GM19239 (cell line): ENCODE measurements at regions not wholly inside any gene's neighbourhood (a gene's known extent, or its start where the extent isn't known, plus 50 kb on each side); places are given as distances from the start of the nearest gene placed in this dataset.

ENCODE experiments used
- DNase-seq: peaks from one replicate; pipeline ENCODE4 v3.0.0; 2011; ENCODE audit warnings: low spot score; ENCODE audit not compliant: insufficient read length
- FAIRE-seq: peaks from 2 replicates; lab custom pipeline; 2011; peaks lifted over from hg19 to GRCh38; lab: Jason Lieb, UNC

DNA sequence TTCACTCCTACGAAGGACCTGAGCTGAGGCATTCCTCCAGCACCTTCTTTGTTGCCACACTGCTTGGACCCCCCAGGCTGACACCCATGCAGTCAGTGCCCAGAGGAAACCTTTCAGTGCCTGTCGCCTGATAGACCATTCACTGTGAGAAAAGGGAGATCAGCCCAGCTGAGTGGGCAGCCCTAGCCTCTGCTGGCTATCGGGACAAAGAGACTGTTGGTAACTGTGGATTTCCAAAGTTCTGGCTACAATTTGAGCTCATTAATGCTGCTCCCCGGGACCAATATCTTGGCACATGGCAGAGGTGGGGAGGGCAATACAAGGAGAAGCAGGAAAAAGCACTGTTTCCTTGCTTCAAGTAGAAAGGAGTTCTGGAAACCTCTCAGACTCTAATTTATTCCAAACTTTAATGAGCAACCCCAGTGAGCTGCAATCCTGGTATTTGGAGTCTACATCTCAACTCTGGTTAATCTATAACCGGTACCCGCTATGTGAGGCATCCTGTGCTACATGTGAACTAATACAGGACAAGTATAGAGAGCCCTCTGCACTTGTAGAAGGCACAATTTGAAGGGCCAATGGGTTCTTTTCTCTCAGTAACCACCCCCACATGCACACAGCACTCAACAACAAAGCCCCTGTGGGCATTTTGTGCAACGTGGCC, 200.7 kb upstream of the NCAM1 start:
- no peak for FAIRE-seq
- DNase-seq, result no peak

DNA sequence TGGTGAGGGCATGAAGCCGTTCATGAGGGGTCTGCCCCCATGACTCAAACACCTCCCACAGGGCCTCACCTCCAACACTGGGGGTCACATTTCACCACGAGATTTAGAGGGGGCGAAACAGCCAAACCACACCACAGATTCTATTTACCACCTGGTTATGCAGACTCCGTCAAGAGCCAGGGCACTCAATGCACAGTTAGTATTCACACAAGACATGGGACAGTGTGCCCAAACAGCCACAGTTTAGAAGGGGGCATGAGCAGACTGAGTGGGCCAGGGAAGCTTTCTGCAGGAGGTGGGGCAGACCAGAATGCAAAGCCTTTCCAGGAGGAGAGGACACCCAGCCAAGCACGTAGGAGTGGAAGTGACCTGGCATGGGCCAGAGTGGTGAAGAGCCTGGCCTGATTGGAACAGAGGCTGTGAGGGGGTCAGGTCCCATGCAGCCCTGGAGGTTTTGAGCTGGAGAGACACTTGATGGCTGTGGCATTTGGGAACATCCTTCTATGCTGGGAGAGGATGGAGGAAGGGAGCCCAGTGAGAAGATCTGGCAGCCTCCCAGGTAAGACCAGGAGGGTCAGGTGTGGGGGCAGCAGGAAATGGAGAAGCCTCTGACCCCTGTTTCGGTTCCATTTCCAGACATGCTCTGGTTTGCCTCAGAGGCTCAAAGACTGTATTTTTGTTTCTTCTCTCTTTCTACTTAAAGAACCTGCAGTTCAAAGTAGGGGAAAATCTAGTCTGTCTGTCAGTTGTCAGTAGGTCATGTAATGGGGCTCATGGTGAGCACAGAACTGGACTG, 199.1 kb upstream of the NCAM1 start:
- DNase-seq, result no peak
- FAIRE-seq, result no peak

DNA sequence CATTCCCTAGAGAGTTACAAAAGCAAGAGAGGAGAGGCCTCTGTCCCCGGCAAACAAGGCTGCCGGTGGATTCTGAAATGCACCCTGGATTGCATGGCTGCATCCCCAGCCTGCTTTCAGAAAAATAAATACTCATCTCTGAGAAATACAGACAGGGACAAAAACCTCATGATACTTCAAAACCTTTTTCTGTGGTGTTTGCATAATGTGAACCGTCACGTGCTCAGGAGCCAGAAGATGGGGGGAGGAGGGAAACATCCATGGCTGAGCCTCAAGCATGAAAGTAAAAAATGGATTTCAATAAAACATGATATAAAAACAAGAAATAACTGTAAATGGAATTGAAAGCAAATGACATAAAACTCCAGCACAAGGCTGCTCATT, 198.5 kb upstream of the NCAM1 start:
- FAIRE-seq, result no peak
- no peak for DNase-seq

DNA sequence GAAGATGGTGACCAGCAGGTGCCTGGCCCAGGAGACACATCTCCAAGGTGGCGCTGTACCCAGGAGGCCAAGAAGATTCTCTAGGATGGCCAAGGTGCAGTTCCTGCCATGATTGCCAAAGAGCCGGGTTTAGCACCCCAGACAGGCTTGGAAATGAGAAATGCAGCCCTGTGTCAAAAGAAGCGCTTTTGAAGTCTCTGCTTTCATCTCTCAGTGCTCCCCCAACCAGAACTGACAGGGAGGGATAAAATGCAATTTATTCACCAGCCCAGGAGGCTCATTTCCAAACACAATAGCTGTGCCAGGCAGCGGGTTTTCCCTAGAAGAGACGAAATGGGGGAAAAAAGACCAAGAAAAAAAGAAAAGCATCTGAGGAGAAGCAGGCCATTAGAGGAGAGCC, 195.9 kb upstream of the NCAM1 start:
- no peak for DNase-seq
- no peak for FAIRE-seq

DNA sequence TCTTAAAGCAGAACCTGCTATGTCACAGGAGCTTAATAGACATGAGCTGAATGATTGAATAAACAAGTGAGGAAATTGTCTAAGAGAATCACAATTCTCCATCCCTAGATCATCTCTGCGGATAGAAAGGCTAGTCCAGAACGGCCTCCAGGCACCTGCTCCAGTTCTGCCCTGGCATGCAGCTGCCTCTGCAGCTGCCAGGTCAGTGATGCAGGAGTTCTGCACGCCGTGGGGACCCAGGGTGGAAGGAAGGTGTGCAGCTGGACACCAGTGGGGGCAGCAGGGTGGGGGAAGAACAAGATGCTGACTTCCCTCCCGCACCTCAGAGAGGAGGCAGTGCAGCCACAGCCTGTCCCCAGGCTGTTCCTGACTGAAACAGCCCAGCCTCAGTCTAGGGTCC, 192.1 kb upstream of the NCAM1 start:
- FAIRE-seq, result no peak
- no peak for DNase-seq

DNA sequence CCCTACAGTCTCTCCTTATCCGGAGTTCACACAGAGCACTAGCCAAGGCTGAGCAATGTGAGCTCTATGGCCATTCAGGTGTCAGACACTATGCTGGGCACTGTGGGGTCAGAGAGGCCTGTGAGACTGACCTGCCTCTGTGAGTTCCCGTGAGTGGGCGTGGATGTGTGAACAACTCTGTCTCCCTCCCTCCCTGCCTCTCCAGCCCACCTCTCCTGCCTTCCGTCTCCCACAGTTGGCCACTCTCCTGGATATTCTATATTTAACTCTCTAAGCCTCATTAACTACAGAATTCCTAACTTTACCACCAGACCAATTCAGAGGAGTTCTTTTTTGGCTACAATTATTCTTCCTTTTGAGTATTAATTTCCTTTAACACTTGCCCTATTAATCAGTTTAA, 191.6 kb upstream of the NCAM1 start:
- FAIRE-seq, result no peak
- DNase-seq, result no peak

DNA sequence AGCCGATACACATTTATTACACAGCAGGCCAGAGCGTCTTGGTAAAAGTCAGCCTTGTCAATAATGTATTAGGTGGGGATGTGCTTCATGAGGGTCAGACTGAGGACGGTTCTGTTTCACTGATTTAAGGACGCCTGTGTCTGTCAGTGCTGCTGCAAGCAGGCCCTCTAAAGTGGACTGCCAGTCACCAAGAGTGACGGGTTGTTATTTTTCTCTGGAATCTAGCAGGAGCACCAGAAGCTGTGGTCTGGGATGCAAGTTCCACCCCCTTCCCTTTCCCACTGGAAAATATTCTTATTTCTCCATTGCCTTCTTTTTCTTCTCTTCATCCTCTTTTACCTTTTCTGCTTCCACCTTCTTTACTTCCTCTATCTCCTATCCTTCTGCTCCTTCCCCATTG, 191.2 kb upstream of the NCAM1 start:
- DNase-seq (no peak), FAIRE-seq (no peak)

DNA sequence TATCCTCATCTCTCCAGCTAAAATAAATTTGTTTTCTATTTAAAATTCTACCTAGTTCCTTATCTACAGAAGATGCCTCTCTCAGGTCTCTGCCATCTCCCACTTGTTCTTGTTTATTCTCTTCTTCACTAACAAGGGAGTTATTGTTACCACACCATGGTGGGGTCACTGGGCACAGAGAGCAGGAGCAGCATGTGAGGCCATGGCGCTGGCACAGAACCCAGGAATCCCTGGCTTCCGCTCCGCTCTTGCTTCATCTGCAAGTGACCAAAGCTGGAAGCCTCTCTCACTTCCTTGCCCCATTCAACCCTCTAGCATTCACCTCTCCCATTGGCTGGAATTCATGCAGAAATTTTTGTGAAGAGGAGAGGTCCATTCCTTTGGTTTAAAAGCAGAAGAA, 190.7 kb upstream of the NCAM1 start:
- no peak for FAIRE-seq
- no peak for DNase-seq

DNA sequence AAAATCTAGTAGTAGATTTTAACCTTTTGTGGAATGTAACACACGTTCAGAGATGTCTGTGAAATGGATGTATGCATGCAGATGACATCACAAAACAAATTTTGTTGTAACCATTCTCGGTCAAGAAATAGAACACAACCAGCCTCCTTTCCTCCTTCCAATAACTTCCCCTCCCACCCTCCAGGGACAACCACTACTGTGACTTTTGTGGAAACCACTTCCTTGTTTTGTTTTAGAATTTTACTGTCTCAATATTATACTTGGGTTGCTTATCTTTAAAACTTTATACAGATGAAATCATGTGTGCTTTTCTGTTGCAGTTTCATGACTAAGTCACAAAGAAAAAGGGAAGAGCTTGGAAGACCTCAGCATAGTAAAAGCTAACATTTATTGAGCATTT, 189.4 kb upstream of the NCAM1 start:
- DNase-seq (no peak), FAIRE-seq (no peak)

DNA sequence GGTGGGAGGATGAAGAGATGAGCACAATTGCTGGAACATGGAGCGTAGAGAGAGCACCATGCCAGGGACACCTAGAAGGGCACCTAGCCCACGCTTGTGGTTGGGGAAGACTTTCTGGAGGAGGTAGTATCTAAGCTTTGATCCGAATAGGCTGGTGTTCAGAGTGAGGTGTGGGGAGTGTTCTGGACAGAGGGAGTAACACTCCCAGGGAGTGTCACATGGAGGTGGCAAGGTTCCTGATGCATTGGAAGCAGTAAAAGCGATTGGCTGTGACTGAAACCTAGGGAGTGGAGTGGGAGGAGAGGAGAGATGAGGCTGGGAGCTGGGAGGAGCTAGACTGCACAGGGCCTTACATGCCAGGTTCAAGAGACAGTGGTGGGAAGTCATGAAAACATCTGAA, 188.0 kb upstream of the NCAM1 start:
- DNase-seq (no peak), FAIRE-seq (no peak)

DNA sequence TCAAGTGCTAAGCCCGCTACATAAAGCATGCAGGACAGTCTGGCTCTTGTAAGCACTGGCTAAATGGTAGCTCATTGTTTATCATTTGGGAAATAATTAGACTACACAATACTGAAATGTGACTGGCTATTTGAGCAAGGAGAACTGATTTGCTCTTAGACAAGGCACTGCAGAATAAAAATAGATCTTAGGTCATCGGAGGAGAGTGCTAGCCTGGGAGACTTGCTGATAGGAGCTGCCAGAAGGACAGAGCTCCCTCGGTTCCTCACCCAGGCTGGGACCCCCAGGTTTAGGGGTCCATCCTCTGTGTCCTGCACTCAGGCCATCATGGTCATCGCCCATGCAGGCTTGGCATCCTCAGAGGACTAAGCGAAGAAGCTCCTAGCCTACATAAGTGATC, 184.4 kb upstream of the NCAM1 start:
- DNase-seq (no peak), FAIRE-seq (no peak)

DNA sequence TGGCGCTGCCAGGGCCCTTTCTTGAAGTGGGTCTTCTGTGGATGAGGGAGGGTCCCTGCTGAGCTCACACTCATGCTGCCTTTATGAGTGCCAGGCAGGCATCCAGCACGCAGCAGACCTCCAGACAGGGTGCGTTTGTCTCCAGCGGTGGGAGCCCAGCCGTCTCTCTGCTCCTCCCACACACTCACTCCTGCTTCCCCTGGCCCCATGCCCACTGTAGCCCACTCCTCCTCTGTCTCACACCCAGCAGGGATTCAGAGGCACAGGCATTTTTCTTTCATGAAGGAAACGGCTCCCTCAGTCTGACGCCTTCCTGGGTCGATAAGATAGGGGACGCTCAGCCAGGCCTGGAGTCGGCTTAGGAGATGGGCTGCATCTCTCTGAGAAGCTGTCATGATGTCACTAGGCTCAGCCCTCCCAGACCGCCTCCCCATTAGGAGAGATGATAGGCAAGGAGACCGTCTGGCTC, 183.9 kb upstream of the NCAM1 start:
- DNase-seq (no peak), FAIRE-seq (no peak)

DNA sequence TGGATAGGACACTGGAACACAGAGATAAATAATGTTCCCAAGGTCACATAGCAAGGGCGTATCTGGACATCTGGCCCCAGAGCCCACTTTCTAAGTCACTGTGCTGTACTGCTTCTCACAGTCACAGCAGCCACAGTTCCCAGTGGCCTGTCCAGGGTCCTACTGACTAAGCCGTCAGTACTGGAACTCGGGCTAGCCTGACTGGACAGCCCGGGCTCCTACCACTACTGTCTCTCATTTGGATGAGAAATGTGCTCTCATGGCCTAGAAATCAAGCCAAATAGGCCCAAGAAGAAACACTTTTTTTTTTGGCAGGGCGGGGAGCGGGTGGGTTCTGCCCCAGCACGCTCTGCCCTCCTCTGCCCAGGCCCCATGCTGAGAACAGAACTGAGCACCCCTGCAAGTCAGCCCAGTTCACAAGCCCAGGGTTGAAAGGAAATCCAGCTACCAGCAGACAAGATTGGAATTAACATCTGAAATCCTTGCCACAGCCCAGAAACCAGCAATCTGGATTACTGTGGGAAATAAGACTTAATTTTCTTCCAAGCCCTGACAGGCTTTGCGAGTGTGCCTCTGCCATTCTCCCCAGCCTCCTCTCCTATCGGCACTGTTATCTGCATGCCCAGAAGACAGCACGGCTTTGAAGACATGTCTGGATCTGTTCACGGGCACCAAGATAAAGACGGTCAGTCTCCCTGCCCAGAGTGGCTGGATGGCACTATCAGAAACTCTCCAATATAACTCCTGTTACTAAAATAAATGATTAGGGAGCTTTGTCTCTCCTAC, 182.9 kb upstream of the NCAM1 start:
- FAIRE-seq, result no peak
- no peak for DNase-seq

DNA sequence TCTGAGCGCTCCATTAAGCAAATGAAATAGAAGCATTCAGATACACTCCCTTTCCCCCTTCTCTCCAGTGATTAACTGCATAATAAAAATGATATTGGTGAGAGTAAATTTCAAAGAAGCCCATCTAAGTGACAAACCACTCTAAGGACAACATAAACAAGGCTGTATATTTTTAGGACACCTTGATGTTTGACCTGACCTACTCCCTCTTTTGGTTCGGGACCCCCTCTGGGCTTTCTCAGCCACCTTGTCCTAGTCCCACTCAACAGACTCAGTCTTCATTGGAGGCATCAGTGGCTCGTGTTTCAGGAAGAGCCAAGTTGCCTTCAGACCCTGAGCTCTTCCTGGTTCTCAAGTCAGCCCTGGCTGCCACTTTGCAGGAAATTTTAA, 182.3 kb upstream of the NCAM1 start:
- DNase-seq (no peak), FAIRE-seq (no peak)

DNA sequence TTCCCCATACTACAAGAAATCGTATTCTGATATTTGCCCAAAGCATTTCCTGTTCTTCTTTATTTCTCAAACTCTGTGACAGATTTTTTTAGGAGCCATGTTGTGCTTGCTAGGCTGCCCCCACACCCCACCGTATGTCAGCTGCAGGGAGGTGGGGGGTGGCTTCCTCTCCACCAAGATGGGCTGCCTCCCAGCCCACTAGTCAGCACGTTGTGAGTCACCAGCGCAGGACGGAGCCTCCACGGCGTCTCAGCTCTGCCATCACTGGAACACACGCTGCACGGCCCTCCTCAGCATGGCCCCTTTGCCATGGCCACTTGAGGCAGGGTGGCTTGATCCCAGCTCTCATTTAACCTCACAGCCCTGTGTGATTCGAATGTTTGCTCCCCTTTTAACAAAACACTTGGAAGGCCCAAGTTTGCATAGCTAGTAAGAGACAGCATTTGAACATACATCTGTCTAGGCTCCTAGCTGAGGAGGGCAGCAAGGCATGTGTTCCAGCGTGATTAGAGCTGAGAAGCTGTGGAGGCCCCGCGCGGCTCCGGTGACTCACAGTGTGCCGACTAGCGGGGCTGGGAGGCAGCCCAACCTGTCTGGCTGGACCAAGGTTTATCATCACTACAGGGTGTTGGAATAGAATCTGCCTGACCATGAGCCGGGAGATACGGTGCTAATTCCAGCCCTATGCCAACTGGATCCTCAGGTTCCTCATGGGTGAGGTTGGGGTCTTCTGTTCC, 180.7 kb upstream of the NCAM1 start:
- DNase-seq, result no peak
- no peak for FAIRE-seq

DNA sequence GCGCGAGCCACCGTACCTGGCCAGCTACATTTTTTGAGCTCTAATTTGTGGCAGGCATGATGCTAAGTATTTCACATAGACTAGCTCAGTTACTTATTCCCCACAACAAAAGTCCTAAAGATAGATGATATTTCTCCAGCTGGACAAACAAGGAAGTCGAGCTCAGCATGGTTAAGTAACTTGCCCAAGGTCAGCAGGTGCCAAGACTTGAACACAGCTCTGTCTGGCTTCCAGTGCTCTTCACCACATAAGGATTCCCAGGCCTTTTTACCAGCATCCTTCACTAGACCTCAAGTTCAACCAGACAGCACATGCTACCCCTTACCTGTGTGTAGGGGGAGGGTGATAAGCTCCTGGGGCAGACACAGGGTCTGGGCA, 177.3 kb upstream of the NCAM1 start:
- no peak for FAIRE-seq

DNA sequence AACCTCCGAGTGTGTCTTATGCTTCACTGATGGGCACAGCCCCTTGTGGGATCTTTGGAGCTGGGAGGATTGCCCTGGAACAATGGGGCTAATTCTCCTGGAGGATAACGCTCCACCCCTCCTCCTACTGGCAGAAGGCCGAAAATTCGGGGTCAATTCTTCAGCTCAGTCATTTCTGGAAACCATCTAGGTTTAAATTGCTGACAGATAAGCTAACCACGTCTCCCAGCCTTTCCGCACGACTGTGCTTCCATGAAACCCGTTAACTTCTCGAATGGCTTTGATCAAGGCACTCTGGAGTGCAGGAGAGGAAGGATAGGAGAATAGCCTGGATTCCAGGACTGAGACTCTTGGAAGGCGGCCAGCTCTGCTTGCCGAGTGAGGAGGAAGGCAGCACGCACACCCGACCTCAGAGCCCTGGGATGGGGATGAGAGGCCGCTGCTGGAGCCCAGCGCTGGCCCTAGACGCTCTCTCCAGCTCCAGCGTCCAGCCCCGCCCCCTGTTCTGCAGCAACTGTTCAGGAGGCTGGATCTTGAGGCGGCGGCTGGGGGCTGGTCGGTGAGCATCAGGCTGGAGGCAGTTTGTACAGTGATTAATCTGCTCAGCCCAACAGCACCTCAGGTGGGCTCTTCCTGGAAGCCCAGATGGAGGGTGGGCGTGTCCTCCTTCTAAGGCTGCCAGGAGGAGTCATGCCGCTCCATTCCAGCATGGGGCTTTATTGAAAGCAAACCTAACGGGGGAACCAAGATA, 176.7 kb upstream of the NCAM1 start:
- no peak for FAIRE-seq
- DNase-seq, result no peak

More for the DNA sequence above, 177.3 kb upstream of the NCAM1 start:
- DNase-seq, result no peak

DNA sequence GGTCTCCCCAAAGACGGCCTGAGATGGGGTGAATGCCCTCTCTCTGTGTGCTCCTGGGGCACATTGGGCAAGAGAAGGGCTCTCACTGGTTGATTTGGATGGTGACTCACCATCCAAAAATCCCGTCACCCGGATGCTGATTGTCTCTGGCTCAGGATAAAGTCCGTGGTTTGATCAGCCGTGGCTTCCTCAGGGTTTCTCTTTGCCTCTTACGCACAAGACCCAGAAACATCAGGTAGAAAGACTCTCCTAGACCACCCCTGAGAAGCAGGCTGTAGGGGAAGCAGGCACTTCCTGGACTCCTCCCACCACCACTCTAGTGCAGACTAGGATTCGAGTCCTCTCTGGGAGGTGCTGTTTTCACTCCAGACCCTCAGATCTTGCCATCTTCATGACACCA, 176.1 kb upstream of the NCAM1 start:
- FAIRE-seq (no peak), DNase-seq (no peak)

DNA sequence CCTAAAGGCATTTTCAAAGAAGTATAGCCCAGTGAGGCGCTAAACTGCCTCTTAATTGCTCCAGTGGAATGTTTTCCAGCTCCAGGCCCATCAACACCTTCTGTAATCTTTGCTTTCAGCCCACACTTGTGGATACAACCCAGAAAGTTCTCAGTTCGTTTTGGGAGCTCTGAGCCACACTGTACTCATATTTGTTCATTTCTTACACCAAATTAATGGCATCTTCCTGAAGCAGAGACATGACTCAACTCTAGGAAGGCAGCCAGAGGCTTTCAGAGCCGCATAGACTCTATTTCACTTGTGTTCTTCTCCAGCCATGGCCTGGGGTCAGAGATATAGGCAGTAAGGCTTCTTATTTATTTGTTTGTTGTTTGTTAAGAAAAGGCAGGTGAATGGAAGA, 175.5 kb upstream of the NCAM1 start:
- FAIRE-seq, result no peak
- DNase-seq, result no peak

DNA sequence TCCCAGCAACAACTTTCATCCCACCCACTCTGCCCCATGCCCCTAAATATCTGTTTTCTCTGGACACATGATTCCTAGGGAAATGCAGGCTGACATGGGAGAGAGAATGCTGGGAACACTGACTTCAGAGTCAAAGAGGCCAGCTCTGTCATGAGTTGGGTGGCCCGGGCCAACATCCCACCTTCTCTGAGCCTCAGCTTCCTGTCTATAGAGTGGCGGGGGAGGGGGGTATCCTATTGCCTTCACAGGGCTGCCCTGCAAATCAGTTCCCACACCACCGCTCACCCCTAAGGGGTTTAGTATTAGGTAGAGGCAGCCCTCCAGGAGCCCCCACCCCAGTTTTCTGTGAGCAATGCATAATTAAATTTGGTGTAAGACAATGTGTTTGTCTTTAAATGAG, 175.0 kb upstream of the NCAM1 start:
- no peak for DNase-seq
- no peak for FAIRE-seq
